Lung (tissue), 11 donors: ENCODE measurements at regions not wholly inside any gene's neighbourhood (a gene's known extent, or its start where the extent isn't known, plus 50 kb on each side); places are given as distances from the start of the nearest gene placed in this dataset.

Source experiments
- ATAC-seq: fragments of 200-7000 bp; cut with Tn5 transposase; one replicate; pipeline ENCODE4 v1.9.1; 2020; ENCODE audit warnings: moderate number of reproducible peaks; ENCODE audit not compliant: insufficient read depth, low FRiP score
- DNase-seq, 3 donors: peaks; one replicate each; pipeline ENCODE4 v3.0.0-alpha.2; 2013 to 2017
- H3K27ac ChIP-seq, 2 donors: one replicate each; pipeline ENCODE4 v1.5.1; 2013; ENCODE audit warnings: mild to moderate bottlenecking in 2 of 2, moderate library complexity in 2 of 2, control low read depth in 1 of 2, inconsistent platforms in 1 of 2, low read depth in 1 of 2, low read length in 1 of 2
- H3K27me3 ChIP-seq, 3 donors: one replicate each; pipeline ENCODE4 v1.5.1; 2013; ENCODE audit warnings: low read length in 2 of 3; ENCODE audit not compliant: control insufficient read depth in 3 of 3, insufficient read depth in 3 of 3
- H3K36me3 ChIP-seq, 4 donors: one replicate each; pipeline ENCODE4 v1.5.1; 2013; ENCODE audit warnings: low read length in 4 of 4, mild to moderate bottlenecking in 1 of 4, moderate library complexity in 1 of 4; ENCODE audit not compliant: control insufficient read depth in 4 of 4, insufficient read depth in 4 of 4
- H3K4me1 ChIP-seq, 5 donors: one replicate each; pipeline ENCODE4 v1.5.1; 2013; ENCODE audit warnings: low read length in 5 of 5, mild to moderate bottlenecking in 2 of 5, moderate library complexity in 1 of 5; ENCODE audit not compliant: control insufficient read depth in 5 of 5, insufficient read depth in 5 of 5
- H3K4me3 ChIP-seq: one replicate; pipeline ENCODE4 v1.5.1; 2013; ENCODE audit warnings: mild to moderate bottlenecking, control low read depth, moderate library complexity
- H3K9ac ChIP-seq, 2 donors: one replicate each; pipeline ENCODE4 v1.5.1; 2013; ENCODE audit warnings: low read length in 2 of 2, control low read depth in 1 of 2; ENCODE audit not compliant: insufficient read depth in 1 of 2
- H3K9me3 ChIP-seq, 4 donors: one replicate each; pipeline ENCODE4 v1.5.1; 2013; ENCODE audit warnings: low read length in 3 of 4, mild to moderate bottlenecking in 1 of 4, moderate library complexity in 1 of 4; ENCODE audit not compliant: control insufficient read depth in 4 of 4, insufficient read depth in 3 of 4
- WGBS, 2 donors: extraction: QIAGEN DNeasy Blood & Tissue Kit; methylation state at CpG; one replicate each; pipeline ENCODE4 v1.1.7; 2013; 5-methylcytosine and 5-hydroxymethylcytosine counted together
- TF ChIP-seq, protein P1 (sequence below): IDR thresholded peaks from 2 replicates; pipeline ENCODE4 v1.5.1; 2012; ENCODE audit warnings: mild to moderate bottlenecking; ENCODE audit errors: control extremely low read depth, extremely low read depth
- donor health status: control.
- donor health status: control.
- donor health status: Bipolar disorder and iron deficiency.
- donor health status: healthy.
- donor health status: DM: yes; HTN: yes; CAD: no.

DNA sequence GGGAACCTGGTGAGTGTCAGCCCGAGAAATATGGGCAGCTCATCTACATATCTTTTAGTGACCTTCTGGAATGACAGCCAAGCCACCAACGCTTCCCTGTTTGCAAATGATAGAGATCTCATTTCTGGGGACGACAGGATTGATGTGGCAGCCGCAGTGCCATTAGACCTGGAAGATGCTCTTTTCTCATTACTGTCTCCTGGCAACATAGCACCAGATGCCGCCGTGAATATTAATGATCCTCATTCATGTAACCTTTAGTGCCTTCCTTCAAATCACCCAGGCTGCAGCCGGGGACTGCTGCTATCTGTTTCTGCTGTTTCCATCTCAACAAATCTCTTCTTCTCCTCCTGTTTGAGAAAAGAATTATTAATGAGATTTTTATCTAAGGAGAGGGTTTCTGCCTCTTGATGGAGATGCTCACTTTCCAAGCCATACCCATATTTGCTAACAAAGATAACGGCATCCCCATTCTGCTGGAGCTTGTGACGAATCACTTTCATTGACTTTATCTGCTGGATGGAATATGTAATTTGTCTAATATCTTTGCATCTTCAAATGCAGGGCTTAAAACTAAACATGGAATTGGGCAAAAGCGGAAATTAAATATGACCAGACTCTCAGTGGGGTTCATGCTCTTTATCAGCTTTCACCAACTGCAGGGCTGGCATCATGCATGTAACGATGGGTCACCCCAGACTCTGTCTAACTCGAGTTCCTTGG, 74.8 kb upstream of the KIF16B start:
- DNase-seq: no peak
- Histone ChIP-seq H3K9me3 (no peaks in the 10 kb centered on the region), H3K9ac (no peak overlapping the region), H3K4me3 (no peak overlapping the region), H3K27ac (no peak overlapping the region), H3K36me3 (no peaks in the 10 kb centered on the region), H3K27me3 (peaks cover 0 to 2% (median 0%) of the 10 kb centered on the region in 3 donors), H3K4me1 (no peaks in the 10 kb centered on the region)
- TF ChIP-seq, protein P1, sequence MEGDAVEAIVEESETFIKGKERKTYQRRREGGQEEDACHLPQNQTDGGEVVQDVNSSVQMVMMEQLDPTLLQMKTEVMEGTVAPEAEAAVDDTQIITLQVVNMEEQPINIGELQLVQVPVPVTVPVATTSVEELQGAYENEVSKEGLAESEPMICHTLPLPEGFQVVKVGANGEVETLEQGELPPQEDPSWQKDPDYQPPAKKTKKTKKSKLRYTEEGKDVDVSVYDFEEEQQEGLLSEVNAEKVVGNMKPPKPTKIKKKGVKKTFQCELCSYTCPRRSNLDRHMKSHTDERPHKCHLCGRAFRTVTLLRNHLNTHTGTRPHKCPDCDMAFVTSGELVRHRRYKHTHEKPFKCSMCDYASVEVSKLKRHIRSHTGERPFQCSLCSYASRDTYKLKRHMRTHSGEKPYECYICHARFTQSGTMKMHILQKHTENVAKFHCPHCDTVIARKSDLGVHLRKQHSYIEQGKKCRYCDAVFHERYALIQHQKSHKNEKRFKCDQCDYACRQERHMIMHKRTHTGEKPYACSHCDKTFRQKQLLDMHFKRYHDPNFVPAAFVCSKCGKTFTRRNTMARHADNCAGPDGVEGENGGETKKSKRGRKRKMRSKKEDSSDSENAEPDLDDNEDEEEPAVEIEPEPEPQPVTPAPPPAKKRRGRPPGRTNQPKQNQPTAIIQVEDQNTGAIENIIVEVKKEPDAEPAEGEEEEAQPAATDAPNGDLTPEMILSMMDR: no peak
- ATAC-seq: no peak
- 69 to 85% methylated on average over 12 of the region's 12 CpGs for WGBS, 2 donors

DNA sequence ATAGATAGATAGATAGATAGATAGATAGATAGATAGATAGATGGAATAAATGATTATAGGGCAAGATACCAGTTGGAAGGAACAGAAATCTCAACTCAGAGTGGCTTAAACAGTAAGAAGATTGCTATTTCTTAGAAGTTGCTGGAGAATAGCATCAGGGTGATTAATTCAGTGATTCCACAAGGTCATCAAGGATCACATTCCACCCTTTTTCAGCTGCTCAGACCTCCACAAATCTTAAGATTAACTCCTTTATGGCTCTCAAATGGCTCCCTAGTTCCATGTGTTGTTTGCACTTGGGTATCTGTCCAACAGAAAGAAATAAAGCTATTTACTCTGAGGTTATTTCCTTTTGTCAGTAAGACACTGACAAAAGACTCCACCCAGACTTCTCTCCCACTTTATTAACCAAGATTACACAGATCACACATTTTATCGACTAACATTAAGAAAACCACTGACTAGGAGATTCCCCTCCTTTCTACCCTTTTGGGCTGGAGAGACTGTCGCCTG, 68.3 kb upstream of the KIF16B start:
- H3K4me1 ChIP-seq: peaks cover 0 to 2% (median 0%) of the 10 kb centered on the region in 5 donors
- H3K27me3 ChIP-seq: peaks cover 0 to 2% (median 0%) of the 10 kb centered on the region in 3 donors
- 77 to 83% methylated on average over 2 of the region's 2 CpGs for WGBS, 2 donors
- no peak overlapping the region for H3K9ac ChIP-seq
- TF ChIP-seq, protein P1: no peak
- H3K27ac ChIP-seq: no peak overlapping the region
- no peak for ATAC-seq
- no peak for DNase-seq
- H3K4me3 ChIP-seq: no peak overlapping the region
- H3K9me3 ChIP-seq: no peaks in the 10 kb centered on the region
- no peaks in the 10 kb centered on the region for H3K36me3 ChIP-seq

DNA sequence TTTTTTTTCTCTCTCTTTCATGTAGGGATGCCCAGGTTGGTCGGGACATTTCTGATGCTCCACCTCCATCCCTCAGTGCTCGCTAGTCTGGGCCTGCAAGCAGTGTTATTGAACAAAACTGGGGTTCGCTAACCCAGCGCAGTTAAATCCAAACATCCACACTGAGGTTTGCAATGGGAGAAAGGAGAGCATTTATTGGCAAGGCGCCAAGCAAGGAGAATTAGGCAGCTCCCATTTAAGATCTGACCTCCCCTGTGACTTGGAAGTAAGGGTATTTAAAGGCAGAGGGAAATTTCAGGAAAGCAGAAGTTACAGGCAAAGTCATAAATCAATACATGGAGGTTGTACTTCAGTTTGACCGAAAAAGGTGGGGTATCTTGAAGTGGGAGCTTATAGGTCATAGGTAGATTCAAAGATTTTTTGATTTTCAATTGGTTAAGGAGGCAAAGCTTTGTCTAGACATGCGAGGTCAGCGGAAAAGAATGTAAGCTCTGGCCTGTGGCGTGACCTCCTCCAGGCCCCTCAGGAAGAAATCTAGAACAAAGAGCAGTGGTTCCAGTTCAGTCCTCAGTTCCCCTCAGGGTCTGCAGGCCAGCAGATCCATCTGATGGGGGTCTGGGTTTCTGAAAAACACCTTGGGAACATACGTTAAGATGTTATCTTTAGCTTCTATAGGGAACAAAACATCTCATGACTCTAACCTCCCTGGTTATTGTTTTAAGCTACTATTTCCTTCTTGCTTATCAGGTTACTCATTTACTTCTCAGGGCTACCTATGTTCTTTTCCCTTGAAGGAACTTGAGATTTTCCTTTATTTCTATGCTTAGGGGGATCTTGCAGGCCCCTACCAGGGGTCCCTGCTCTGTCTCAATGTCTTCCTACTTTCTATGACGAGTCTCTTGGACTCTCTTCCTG, 66.0 kb upstream of the KIF16B start:
- no peaks in the 10 kb centered on the region for H3K27me3 ChIP-seq
- H3K9ac ChIP-seq: no peak overlapping the region
- no peak overlapping the region for H3K4me3 ChIP-seq
- ATAC-seq (no peak), DNase-seq (no peak)
- TF ChIP-seq, protein P1: no peak
- peaks cover 0 to 4% (median 0%) of the 10 kb centered on the region in 5 donors for H3K4me1 ChIP-seq
- 73 to 80% methylated on average over 11 of the region's 11 CpGs for WGBS, 2 donors
- H3K27ac ChIP-seq: no peak overlapping the region
- H3K9me3 ChIP-seq: no peaks in the 10 kb centered on the region
- H3K36me3 ChIP-seq: no peaks in the 10 kb centered on the region
